ENCODE measurements at regions not wholly inside any gene's neighbourhood (a gene's known extent, or its start where the extent isn't known, plus 50 kb on each side); places are given as distances from the start of the nearest gene placed in this dataset.

- no peak for DNase-seq (ENCODE audit: low spot score)
Observed at GRCh38 chr5:164392531-164392930, 887.1 kb downstream of the MAT2B start.

DNA sequence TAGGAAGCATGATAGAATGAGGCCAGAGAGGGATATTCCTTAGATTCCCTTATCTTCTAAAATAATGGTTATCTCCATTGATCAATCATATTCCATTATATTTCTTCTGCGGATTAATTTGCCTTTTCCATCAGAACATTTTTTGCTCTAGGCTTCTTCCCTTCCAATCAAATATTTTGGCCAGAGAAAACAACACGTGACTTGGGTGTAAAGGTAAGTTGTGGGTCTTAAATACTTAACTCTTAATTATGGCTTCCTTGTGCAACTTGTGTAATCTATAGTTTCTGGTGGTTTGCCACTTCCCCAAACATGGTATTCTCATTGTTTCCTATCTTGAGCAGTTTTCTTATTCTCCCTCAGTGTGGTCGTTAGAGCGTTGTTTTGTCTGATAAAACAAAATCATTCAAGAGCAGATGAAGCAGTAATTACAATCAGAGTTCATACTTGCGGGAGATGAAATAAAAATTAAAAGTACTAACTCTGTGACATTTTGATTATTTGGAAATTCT, 889.3 kb downstream of the MAT2B start:
- DNase-seq (ENCODE audit: low spot score): no peak

- DNase-seq (ENCODE audit: low spot score): no peak
Observed at GRCh38 chr5:164412531-164412930, 907.1 kb downstream of the MAT2B start.

DNA sequence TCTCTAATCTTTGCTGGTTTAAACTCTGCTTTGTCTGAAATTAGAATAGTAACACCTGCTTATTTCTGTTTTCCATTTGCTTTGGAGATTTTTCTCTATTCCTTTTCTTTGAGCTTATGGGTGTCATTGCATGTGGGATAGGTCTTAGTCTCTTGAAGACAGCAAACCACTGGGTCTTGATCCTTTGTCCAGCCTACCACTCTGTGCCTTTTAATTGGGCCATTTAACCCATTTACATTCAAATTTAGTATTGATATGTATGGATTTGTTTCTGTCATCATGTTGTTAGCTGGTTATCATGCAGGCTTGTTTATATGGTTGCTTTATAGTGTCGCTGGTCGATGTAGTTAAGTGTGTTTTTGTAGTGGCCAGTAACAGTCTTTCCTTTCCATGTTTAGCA, 914.7 kb downstream of the MAT2B start:
- DNase-seq (ENCODE audit: low spot score): no peak

DNA sequence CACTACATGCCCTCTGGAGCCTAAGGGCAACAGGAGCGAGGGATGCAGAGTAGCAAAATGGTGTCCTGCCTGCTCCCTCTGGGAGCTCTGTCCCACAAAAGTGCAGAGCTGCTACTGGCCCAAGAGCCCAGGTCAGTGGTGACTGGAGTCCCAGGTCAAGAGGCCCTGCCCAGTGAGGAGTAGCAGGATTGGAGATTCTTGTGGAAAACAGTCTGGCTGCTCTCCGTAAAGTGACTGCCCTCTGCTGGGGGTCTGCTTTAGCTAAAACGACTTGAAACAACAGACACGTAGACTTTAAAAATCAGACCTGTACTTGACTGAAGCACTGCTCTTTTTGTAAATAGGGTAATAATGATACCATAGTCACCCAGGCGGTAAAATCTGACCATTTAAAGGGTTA, 917.0 kb downstream of the MAT2B start:
- no peak for DNase-seq (ENCODE audit: low spot score)

DNA sequence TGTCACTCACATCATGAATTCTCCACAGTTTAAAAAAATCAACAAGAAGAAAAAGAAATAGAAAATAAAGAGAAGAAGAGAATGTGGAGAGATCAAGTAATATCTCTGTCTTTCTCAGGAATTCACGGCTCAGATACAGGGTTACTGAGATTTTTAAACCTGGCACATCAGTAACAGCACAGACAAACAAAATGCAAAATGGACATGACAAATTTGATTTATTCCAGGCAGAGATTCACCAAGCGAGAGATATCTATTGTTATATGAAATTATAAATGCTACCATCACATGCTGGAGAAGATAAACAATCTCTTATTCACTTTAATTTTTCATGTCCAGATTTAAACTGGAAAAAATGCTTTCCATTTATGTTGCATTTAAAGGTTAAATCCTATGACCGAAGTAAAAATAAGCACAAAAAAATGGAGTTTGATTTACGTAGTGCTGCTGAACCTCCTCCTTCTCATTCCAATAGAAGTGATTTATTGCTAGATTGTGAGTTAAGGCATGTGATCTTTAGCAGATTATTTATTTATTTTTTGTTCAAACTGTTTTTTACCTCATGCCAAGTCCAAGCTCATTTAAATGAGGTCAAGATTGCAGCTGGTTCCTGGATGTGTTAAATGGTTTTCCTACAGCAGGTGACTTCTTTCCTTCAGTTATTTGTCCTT, 926.4 kb downstream of the MAT2B start:
- no peak for DNase-seq (ENCODE audit: low spot score)

DNA sequence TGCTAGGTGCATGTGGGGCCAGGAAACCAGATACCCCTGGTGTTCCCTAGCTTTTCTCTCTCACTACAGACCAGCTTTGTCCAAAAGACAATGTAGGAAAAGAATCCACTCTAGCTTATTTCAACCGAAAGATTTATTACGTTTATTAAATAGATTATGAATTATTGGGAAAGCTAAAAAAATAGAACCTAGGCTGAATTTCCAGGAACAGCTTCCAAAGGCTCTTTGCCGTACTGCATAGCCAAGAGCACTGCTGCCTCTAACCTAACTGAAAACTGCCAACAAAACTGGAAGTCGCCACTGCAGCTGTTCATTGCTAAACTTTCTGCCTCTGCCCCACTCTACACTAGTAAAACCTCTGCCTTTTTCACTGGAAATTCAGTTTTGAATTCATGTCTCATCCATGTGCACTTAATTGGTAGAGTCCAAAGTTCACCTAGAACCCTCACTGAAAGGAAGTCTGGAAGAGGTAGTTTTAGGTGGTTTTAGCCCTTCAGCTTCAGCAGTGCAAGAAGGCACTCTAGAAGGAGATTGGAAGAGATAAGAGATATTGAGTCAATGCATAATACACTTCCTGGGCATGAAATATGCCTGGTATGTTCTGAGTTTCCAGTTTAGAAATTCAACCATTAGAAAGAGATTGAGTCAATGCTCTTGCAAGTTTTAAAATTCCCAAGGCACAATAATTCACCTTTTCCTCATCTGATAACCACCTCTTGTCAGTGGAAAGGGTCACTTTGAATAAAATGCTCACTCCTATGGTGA, 927.9 kb downstream of the MAT2B start:
- DNase-seq (ENCODE audit: low spot score): no peak

- DNase-seq (ENCODE audit: low spot score): no peak
Observed at GRCh38 chr5:164435576-164435975, 930.2 kb downstream of the MAT2B start.

DNA sequence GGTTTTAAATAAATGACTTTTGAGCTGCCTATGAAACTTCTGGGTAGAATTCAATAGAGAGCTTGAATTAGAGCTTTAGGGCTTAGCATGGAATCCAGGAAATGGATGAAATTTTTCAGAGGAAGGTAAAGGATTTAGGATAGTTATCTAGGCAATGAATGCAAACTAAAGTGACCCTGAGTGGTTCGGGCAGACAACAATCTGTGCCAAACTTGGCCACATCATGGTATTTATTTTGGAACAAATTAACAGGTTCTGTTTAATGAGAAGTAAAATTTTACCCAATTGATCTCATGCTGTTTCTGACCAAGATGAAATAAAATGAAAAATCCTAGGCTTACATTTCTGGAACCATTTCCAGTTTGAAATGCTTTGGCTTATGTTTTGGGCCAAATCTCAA, 934.4 kb downstream of the MAT2B start:
- DNase-seq (ENCODE audit: low spot score): no peak

- no peak for DNase-seq (ENCODE audit: low spot score)
Observed at GRCh38 chr5:164449460-164449859, 944.0 kb downstream of the MAT2B start.

- DNase-seq (ENCODE audit: low spot score): no peak
Observed at GRCh38 chr5:164466033-164466432, 960.6 kb downstream of the MAT2B start.

- DNase-seq (ENCODE audit: low spot score): no peak
Observed at GRCh38 chr5:164470312-164470711, 964.9 kb downstream of the MAT2B start.

DNA sequence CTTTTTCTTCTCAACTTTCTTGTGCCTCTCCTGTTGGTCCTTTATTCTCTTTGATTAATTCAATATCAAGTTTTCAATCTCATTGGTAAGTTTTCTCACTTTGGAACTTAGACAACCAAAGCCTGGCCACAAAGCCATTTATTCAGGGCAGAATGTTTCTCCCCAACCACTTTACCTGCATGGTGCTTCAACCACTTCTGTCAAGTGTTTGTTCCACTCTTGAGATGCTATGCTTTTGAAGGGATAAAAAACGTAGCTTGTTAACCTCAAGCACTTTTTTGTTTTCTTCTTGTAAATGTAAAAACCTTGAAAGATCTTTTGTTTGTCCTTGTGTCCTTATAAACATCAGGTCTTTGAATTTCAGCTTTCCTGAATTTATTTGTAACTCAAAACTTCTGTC, 966.7 kb downstream of the MAT2B start:
- no peak for DNase-seq (ENCODE audit: low spot score)

DNA sequence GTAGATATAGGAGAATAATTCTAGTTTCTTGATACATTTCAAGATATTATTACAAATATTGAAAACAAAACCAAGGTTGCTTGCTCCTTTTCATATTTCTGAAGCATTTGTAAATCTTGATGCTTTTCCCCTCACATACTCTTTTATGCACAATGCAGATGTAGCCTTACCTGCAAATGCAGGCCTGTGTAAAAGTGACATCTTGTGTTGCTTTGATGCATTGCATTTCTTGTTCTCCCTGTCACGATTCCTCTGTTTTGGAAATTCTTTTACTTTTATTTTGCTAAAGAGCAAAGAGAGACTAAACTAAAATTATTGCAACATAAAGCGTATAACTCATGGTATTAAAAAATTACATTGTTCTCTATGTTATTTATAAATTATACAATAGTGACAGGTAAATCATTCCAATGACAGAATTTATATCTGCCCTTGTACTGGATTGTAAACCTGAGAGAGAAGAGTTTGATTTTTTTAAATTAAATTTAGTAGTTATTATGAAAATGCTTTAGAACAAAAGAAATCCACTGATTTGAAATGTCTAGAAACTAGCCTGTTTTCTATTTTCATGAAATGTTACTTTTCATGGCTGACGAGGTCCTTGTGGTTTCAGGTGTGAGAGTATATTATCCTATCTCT, 970.0 kb downstream of the MAT2B start:
- peak; percentile 31 for DNase-seq (ENCODE audit: low spot score)

DNA sequence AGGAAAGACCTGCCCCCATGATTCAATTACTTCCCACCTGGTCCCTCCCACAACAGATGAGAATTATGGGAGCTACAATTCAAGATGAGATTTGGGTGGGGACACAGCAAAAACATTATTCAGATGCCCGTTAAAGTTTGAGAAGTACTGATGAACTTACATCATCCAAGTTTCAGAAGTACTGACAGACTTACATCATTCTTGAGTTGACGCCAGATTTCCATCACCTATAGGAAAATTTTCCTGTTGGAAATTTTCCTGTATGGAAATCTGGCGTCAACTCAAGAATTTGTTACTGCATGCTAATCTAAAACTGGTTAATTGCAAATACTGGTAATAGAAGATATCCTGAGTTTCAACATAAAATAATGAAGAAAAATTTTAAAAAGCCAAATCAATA, 975.9 kb downstream of the MAT2B start:
- DNase-seq (ENCODE audit: low spot score): no peak

DNA sequence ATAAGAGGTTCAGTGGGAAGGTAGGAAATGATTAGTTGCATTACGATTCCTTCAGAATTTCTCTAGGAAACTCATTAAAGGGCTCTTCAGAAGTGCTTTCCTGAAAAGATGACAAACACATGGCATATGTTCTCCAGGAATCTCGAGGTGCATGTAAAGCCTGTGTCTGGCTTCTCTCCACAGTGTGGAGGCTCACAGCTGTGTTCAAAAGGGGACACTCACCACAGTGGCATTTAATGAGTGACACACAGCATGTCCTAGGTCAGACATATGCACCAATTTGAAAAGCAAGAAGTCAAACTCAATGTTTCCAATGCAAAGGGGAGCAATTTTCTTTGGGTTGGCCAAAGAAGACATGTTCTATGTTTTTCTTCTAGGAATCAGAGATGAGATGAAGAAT, 976.9 kb downstream of the MAT2B start:
- no peak for DNase-seq (ENCODE audit: low spot score)

DNA sequence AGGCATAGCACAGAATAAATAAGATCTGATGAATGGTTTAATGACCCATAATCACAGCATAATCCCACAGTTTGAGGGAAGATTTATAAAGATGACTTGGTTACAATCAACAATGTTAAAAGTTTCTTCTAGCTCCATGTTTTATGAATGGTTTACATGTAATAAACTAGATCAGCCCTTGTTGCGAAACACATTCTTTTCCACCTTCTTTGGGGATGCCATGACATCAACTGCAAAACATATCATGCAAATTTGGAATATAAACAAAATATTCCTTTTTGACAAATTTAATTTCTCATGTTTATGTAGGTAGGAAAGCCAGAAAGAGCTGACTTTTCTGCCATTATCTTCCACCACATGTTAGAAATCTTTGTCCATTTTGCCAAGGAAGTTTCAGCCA, 979.5 kb downstream of the MAT2B start:
- DNase-seq (ENCODE audit: low spot score): no peak

- no peak for DNase-seq (ENCODE audit: low spot score)
Observed at GRCh38 chr5:164487939-164488338, 982.5 kb downstream of the MAT2B start.

DNA sequence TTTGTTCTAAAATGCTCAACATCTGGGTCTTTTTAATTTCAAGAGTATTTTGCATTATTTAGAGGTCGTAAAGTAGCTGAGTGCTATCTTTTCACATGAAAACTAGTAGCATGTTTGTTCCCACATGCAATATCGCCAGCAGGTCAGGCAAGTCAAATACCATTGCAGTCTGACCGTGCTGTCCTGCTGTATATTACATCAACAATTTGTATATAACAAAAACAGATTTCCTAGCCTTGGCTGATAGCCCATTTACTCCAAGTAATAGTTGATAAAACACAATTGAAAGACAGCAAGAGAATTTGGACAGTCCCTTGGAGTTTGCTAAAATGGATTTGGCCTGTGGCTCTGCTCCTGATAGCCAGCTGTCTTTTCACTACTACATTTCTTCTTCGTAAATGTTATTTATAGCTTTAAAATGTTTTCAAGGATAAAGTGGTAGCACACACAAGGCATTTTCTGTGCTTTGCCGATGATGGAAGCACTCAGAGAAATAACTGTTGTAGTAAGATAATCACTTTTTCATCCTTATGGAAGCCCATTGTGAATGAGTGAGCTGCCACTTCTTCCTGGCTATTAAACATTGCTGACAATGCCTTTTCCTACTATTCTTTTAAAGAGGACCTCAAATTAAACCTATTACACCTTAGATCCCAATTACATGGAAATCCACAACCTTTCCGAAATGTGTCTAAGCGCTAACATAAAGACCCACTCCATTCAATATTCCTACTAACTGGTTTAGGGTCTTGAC, 992.1 kb downstream of the MAT2B start:
- no peak for DNase-seq (ENCODE audit: low spot score)

DNA sequence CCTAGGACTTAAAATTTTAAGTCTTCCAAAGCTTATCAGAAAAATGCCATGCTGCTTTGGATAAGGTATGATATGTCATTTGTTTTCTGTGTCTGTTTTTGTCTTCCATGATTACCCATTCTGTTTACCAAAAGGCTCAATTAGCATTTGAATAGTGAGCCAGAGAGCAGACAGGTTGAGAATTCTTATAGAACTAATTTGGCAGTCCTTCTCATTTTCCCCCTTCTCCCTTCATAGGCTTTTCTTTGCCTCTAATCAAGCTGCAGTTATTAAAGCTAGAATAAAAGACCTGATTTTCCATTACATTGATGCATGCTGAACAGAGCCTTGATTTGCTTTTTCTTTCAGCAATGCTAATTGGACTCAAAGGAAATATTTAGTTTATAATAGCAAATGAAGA, 993.0 kb downstream of the MAT2B start:
- DNase-seq (ENCODE audit: low spot score): no peak

DNA sequence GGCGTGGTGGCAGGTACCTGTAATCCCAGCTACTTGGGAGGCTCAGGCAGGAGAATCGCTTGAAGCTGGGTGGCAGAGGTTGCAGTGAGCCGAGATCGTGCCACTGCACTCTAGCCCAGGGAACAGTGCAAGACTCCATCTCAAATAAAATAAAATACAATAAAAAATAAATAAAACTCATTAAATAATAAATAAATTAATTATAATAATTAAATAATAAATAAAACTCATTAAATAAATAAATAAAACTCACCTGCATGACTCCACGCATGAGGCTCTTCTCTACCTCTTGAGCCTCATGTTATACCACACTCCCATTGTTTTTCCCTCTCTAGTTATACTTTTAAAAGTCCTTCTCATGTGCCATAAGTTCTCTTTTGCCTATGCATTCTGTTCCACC, 995.4 kb downstream of the MAT2B start:
- no peak for DNase-seq (ENCODE audit: low spot score)

DNA sequence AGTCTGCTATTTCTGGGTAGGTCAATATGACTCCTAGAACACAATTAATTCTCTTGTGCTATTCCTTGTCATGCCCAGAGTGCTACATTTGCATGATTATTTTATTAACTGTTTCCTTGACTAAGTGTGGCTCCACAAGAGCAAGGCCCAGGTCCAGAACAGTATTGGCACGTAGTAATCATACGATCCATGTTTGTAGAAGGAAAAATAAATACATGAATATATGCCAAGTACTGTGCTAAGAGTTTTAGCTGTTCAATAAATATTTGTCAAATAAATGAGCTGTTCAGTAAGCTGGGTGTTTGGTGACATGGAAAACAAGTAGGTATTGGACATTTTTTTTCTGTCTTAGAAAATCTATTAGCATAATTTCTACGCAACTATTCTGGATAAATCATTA, 995.9 kb downstream of the MAT2B start:
- no peak for DNase-seq (ENCODE audit: low spot score)
